BJ (cell line): ENCODE measurements at regions not wholly inside any gene's neighbourhood (a gene's known extent, or its start where the extent isn't known, plus 50 kb on each side); places are given as distances from the start of the nearest gene placed in this dataset.

Source experiments
- CTCF ChIA-PET: fragments of 350-600 bp; formaldehyde crosslinking; extraction: SDS; loops from one replicate; lab custom pipeline; 2021; ENCODE audit warnings: antibody characterized with exemption, inconsistent platforms; lab: Yijun Ruan, JAX
- POLR2A ChIA-PET: fragments of 300-600 bp; sonication (Branson Sonifier 250); formaldehyde crosslinking; extraction: SDS; loops from one replicate; lab custom pipeline; 2021; ENCODE audit warnings: antibody characterized with exemption; lab: Charles Lee
- DNase-seq: peaks from one replicate; pipeline ENCODE4 v3.0.0-alpha.2; 2011; ENCODE audit warnings: low read depth
- H3K27me3 ChIP-seq: 2 replicates; pipeline ENCODE4 v1.6.0; 2011; ENCODE audit warnings: low read length; ENCODE audit not compliant: control insufficient read depth, insufficient read depth
- H3K36me3 ChIP-seq: 2 replicates; pipeline ENCODE4 v1.5.1; 2011; ENCODE audit warnings: low read length; ENCODE audit not compliant: control insufficient read depth, insufficient read depth
- H3K4me3 ChIP-seq: 2 replicates; pipeline ENCODE4 v1.5.1; 2011; ENCODE audit warnings: low read depth, mild to moderate bottlenecking, control low read depth, low read length
- CTCF ChIP-seq: IDR thresholded peaks from 2 replicates; pipeline ENCODE4 v1.5.1; 2011; ENCODE audit warnings: low read depth, mild to moderate bottlenecking, control low read depth, inconsistent platforms, low read length, moderate library complexity; ENCODE audit not compliant: insufficient read depth

GRCh38 chr7:115116773-115117715 is 195.2 kb downstream of the MDFIC start:
- ChIA-PET CTCF (interaction anchor here (1.0 kb wide), 1 partner anchor 251 kb away, joined by 3 read pairs; no protein-coding TSS in a partner anchor), POLR2A (no interaction called here)
- no peak for DNase-seq

GRCh38 chr7:115113776-115114175 is 191.9 kb downstream of the MDFIC start:
- Histone ChIP-seq H3K36me3 (no peaks in the 10 kb centered on the region), H3K4me3 (no peak overlapping the region), H3K27me3 (no peaks in the 10 kb centered on the region)
- no peak for DNase-seq
- ChIA-PET POLR2A (no interaction called here), CTCF (no interaction called here)
- TF ChIP-seq CTCF = no peak

More at GRCh38 chr7:115116773-115117715, 195.2 kb downstream of the MDFIC start:
- Histone ChIP-seq H3K27me3 (no peaks in the 10 kb centered on the region), H3K4me3 (no peak overlapping the region), H3K36me3 (no peaks in the 10 kb centered on the region)
- no peak for TF ChIP-seq CTCF

- ChIA-PET POLR2A (no interaction called here), CTCF (no interaction called here)
Observed at GRCh38 chr7:115113131-115113530, 191.2 kb downstream of the MDFIC start.

GRCh38 chr7:115110523-115110922 is 188.6 kb downstream of the MDFIC start:
- Histone ChIP-seq H3K36me3 (no peaks in the 10 kb centered on the region), H3K27me3 (no peaks in the 10 kb centered on the region), H3K4me3 (no peak overlapping the region)
- no peak for DNase-seq
- no peak for TF ChIP-seq CTCF
- CTCF ChIA-PET = no interaction called here
- POLR2A ChIA-PET = no interaction called here

More at GRCh38 chr7:115113131-115113530, 191.2 kb downstream of the MDFIC start:
- DNase-seq = no peak
- Histone ChIP-seq H3K4me3 (no peak overlapping the region), H3K36me3 (no peaks in the 10 kb centered on the region), H3K27me3 (no peaks in the 10 kb centered on the region)
- no peak for TF ChIP-seq CTCF

- Histone ChIP-seq H3K36me3 (no peaks in the 10 kb centered on the region), H3K4me3 (no peak overlapping the region), H3K27me3 (no peaks in the 10 kb centered on the region)
- CTCF ChIA-PET = no interaction called here
- POLR2A ChIA-PET = no interaction called here
- TF ChIP-seq CTCF = no peak
- DNase-seq = no peak
Observed at GRCh38 chr7:115106316-115106715, 184.4 kb downstream of the MDFIC start.
